ENCODE measurements at regions not wholly inside any gene's neighbourhood (a gene's known extent, or its start where the extent isn't known, plus 50 kb on each side); places are given as distances from the start of the nearest gene placed in this dataset.

DNA sequence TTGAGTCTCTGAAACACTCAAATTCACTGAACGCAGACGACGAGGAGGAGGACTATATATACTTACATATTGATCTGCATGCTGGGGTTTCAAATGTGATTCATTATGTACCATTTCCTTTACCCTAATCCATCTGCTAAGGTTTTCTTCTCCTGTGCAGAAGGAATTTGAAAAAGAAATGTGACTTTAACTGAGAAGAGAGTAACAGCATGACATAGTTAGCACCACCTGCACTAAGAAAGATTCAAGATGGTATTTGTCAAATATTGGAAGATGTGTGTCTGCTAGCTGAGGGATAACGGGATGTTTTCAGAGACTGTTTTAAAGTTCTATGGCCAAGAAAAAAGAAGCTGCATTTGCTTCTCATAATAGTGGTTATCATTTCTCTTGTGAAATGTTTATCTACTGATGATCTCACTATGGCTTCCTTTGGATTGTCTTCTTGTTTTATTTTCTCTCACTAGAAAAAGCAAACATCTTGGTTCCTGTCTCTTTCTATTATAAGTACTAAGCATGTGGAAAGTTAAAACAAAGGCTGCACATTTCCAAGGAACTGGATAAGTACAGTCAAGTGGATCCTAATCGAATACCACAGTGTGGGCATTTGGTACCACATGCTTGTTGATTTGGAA lies 89.8 kb upstream of the TLE4 start:
- no peak for TF ChIP-seq CTCF (IDR thresholded peaks at IDR 0.05)

DNA sequence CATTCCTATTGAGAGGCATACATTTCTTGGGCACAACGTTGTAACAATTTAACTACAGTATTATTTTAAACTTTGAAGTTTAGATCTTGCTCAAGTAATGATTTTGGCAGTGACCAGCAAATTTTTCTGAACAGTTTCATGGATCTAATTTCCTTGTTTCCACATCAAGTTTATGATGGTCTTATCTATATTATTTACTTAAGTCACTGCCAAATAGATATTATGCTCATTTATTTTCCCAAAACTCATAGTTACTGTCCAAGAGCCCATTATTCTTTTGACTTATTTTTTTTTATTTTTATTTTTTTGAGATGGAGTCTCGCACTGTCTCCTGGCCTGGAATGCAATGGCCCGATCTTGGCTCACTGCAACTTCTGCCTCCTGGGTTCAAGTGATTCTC lies 86.5 kb upstream of the TLE4 start:
- TF ChIP-seq CTCF (IDR thresholded peaks at IDR 0.05), result no peak

- no peak for TF ChIP-seq CTCF (IDR thresholded peaks at IDR 0.05)
Observed at GRCh38 chr9:79489261-79490000, 82.3 kb upstream of the TLE4 start.

- no peak for TF ChIP-seq CTCF (IDR thresholded peaks at IDR 0.05)
Observed at GRCh38 chr9:79490657-79491248, 81.0 kb upstream of the TLE4 start.

DNA sequence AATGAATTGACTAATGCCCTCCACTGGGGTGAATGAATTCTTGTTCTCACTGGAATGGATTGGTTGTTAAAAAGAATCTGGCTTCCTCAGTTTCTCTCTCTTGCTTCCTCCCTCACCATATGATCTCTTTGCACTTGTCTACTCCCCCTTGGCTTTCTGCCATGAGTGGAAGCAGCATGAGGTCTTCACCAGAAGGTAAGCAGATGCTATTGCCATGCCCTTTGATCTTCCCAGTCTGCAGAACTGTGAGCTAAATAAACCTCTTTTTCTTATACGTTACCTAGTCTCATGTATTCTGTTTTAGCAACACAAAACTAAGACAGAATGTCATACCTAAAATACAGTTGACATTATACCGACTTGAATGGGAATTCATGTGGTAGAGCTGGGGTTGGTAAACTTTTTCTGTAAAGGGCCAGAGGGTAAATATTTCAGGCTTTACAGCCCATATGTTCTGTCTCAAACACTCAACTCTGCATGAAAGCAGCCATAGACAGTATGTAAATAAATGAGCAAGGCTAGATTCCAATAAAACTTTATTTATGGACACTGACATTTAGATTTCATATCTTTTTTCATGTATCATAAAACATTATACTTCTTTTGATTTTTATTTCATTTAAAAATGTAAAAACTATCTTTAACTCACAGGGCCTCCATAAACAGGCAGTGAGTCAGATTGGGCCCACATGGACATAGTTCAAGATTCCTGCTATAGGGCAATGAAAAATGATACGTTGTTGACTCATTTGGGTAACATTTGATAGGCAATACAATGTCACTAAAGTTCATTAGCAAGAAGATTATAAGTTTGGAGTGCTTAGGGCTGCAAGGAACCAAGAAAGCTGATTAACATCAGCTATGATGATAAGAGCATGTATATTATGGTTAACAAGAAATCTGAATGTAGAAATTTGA lies 79.4 kb upstream of the TLE4 start:
- TF ChIP-seq CTCF (IDR thresholded peaks at IDR 0.05), result no peak

- no peak for TF ChIP-seq CTCF (IDR thresholded peaks at IDR 0.05)
Observed at GRCh38 chr9:79501546-79501945, 70.2 kb upstream of the TLE4 start.

- TF ChIP-seq CTCF (IDR thresholded peaks at IDR 0.05), result no peak
Observed at GRCh38 chr9:79507801-79508200, 64.0 kb upstream of the TLE4 start.

Measured in LNCAP (cell line).